ENCODE measurements at regions not wholly inside any gene's neighbourhood (a gene's known extent, or its start where the extent isn't known, plus 50 kb on each side); places are given as distances from the start of the nearest gene placed in this dataset.
A peak's percentile ranks its signal among the peaks of the same experiment; 100 is the strongest.

DNA sequence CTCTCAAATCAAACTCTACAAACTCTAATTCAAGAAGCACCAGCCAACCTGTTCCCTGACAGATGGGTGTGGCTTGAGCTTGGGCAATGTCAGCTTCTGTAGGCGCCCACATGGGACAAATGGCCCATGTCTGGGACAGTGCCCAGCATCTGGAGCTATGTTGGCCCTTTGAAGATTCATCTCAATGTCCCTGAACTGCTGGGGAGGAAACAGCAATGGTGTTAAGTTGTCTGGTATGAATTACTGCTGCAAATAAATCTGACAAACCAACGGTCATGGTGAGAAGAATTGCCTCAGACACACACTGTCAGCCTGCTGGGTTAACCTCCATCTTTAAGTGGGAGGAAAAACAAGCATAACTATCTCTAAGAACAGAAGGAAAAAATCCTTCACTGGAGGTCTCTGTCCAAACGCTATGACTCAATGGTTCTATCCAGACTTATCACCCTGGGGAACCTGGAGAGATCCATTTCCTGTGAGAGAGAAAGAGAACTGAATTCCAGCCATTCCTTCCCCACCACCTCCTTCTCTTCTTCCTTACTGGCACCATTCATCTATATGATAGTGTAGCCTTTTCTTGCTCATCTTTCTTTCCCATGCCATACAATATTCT is 274.9 kb downstream of the CDH26 start:
- DNase-seq (ENCODE audit: low read depth in 1 of 2, low spot score in 2 of 2) (peak in 1 of 2 experiments; percentile 2), FAIRE-seq (no peak)
- no peak overlapping the region for H2BK20ac ChIP-seq (ENCODE audit: low read length)
- no peak overlapping the region for H3K23ac ChIP-seq (ENCODE audit: insufficient read length)
- H3K4ac ChIP-seq (replicated peaks; ENCODE audit: insufficient read length, low read depth, low read length) = no peak overlapping the region
- no peak overlapping the region for H2BK15ac ChIP-seq (ENCODE audit: low read length)
- no peak overlapping the region for H3K56ac ChIP-seq (replicated peaks; ENCODE audit: insufficient read length, low read depth, low read length)
- no peak overlapping the region for H4K5ac ChIP-seq (ENCODE audit: insufficient read length, low read depth, low read length)
- no peak overlapping the region for H3K14ac ChIP-seq (ENCODE audit: insufficient read length)
- H3K79me2 ChIP-seq (ENCODE audit: control insufficient read depth in 1 of 2, insufficient read depth in 2 of 2, low read length in 2 of 2) = no peaks in the 10 kb centered on the region
- no peak overlapping the region for H3K4me2 ChIP-seq (ENCODE audit: insufficient read depth in 1 of 2, low read depth in 2 of 2, low read length in 2 of 2)
- no peaks in the 10 kb centered on the region for H3K79me1 ChIP-seq (ENCODE audit: low read depth, low read length)
- no peak overlapping the region for H2AFZ ChIP-seq (ENCODE audit: low read length)
- H3K23me2 ChIP-seq (ENCODE audit: low read depth, low read length) = no peaks in the 10 kb centered on the region
- WGBS, 2 experiments (ENCODE audit: extremely low coverage in 1 of 2, insufficient coverage in 1 of 2, insufficient read length in 1 of 2, insufficient replicate concordance in 2 of 2, low coverage in 1 of 2, low lambda C conversion rate in 2 of 2, missing lambda C conversion rate in 1 of 2) = 94% methylated on average over 2 of the region's 3 CpGs; no CpG with 5 or more reads in 1 of the 2 experiments
- TF ChIP-seq HDAC2 (IDR thresholded peaks at IDR 0.05; ENCODE audit: borderline replicate concordance in 1 of 2, low read depth in 2 of 2, low read length in 2 of 2) (no peak), SRF (IDR thresholded peaks at IDR 0.05; ENCODE audit: low read depth, low read length) (no peak), HDAC6 (IDR thresholded peaks at IDR 0.05; ENCODE audit: low read depth, low read length) (no peak), KDM5A (IDR thresholded peaks at IDR 0.05; ENCODE audit: low read length) (no peak), TAF7 (optimal IDR thresholded peaks at IDR 0.05; ENCODE audit: borderline replicate concordance, low read depth, low read length) (no peak), RXRA (IDR thresholded peaks at IDR 0.05; ENCODE audit: insufficient read depth, low read depth, low read length) (no peak), PHF8 (conservative IDR thresholded peaks at IDR 0.05; ENCODE audit: low read depth, low read length) (no peak)
- TF ChIP-seq, protein P1, sequence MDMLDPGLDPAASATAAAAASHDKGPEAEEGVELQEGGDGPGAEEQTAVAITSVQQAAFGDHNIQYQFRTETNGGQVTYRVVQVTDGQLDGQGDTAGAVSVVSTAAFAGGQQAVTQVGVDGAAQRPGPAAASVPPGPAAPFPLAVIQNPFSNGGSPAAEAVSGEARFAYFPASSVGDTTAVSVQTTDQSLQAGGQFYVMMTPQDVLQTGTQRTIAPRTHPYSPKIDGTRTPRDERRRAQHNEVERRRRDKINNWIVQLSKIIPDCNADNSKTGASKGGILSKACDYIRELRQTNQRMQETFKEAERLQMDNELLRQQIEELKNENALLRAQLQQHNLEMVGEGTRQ (IDR thresholded peaks at IDR 0.05; ENCODE audit: low read length) = no peak
- H3K27ac ChIP-seq (ENCODE audit: low read depth, low read length) = no peak overlapping the region
- no peak overlapping the region for H2BK5ac ChIP-seq (ENCODE audit: low read depth, low read length)
- no peak overlapping the region for H2AK5ac ChIP-seq (ENCODE audit: low read depth, low read length)
- no peak overlapping the region for H2BK12ac ChIP-seq (ENCODE audit: low read depth, low read length)
- POLR2A ChIA-PET (ENCODE audit: partially characterized antibody) = no interaction called here
- no peak overlapping the region for H4K91ac ChIP-seq (replicated peaks; ENCODE audit: insufficient read length, low read length)
- no peaks in the 10 kb centered on the region for H4K20me1 ChIP-seq (replicated peaks in 1 of 2; ENCODE audit: control insufficient read depth in 1 of 2, insufficient read depth in 2 of 2, low read length in 2 of 2)
- no peak overlapping the region for H4K8ac ChIP-seq (ENCODE audit: extremely low read depth, insufficient read depth, low read length)
- no peaks in the 10 kb centered on the region for H3K4me1 ChIP-seq (replicated peaks in 1 of 4; ENCODE audit: control insufficient read depth in 3 of 4, insufficient read depth in 4 of 4, low read length in 3 of 4)
- H3K9ac ChIP-seq (replicated peaks in 1 of 4; ENCODE audit: extremely low read depth in 1 of 4, low read depth in 3 of 4, low read length in 3 of 4) = no peak overlapping the region
- H3K9me3 ChIP-seq (ENCODE audit: insufficient read depth in 2 of 2, low read depth in 1 of 2, low read length in 1 of 2) = peaks cover 0 to 3% of the 10 kb centered on the region in 2 experiments; a peak in 2 of 4 replicates
- no peak overlapping the region for H2BK120ac ChIP-seq (replicated peaks; ENCODE audit: low read depth, low read length)
- no peaks in the 10 kb centered on the region for H3K27me3 ChIP-seq (replicated peaks in 1 of 4; ENCODE audit: control insufficient read depth in 3 of 4, extremely low read depth in 1 of 4, insufficient read depth in 3 of 4, low read length in 3 of 4)
- H3K4me3 ChIP-seq (ENCODE audit: extremely low read depth in 1 of 4, insufficient read depth in 2 of 4, low read depth in 3 of 4, low read length in 4 of 4) = no peak overlapping the region
- H3K18ac ChIP-seq (ENCODE audit: extremely low read depth, low read length) = no peak overlapping the region
- H3K36me3 ChIP-seq (ENCODE audit: control insufficient read depth in 2 of 4, insufficient read depth in 4 of 4, low read length in 3 of 4) = no peaks in the 10 kb centered on the region
- CTCF ChIA-PET (ENCODE audit: partially characterized antibody) = interaction anchor here (0.6 kb wide), 1 partner anchor 952 kb away, joined by 3 read pairs; no protein-coding TSS in a partner anchor

Measured in H1 (cell line).